Chondrocyte (in vitro differentiated cells): ENCODE measurements at regions not wholly inside any gene's neighbourhood (a gene's known extent, or its start where the extent isn't known, plus 50 kb on each side); places are given as distances from the start of the nearest gene placed in this dataset.

ENCODE experiments used
- DNase-seq: peaks from one replicate; pipeline ENCODE4 v3.0.0; 2021; ENCODE audit warnings: mixed read lengths, low spot score
- H3K27ac Mint-ChIP-seq: one replicate; pipeline ENCODE4 v1.8.0; 2021; ENCODE audit warnings: mild to moderate bottlenecking, moderate library complexity, mixed read lengths; ENCODE audit not compliant: unreplicated experiment
- H3K27me3 Mint-ChIP-seq: 2 replicates; pipeline ENCODE4 v1.8.0; 2021; ENCODE audit warnings: low read depth, mixed read lengths
- H3K36me3 Mint-ChIP-seq: 2 replicates; pipeline ENCODE4 v1.8.0; 2021; ENCODE audit warnings: low read depth, mixed read lengths
- H3K4me1 Mint-ChIP-seq: 2 replicates; pipeline ENCODE4 v1.8.0; 2021; ENCODE audit warnings: low read depth, mild to moderate bottlenecking, mixed read lengths
- H3K4me3 Mint-ChIP-seq: one replicate; pipeline ENCODE4 v1.8.0; 2021; ENCODE audit warnings: mild to moderate bottlenecking, moderate library complexity, mixed read lengths; ENCODE audit not compliant: unreplicated experiment
- H3K9me3 Mint-ChIP-seq: 2 replicates; pipeline ENCODE4 v1.8.0; 2021; ENCODE audit warnings: low read depth, mixed read lengths
- CTCF ChIP-seq: fragments of 200-600 bp; sonication (generic); IDR thresholded peaks from 2 replicates; pipeline ENCODE4 v1.5.0; 2021; ENCODE audit warnings: antibody characterized with exemption, mild to moderate bottlenecking, moderate library complexity

- TF ChIP-seq CTCF, result no peak
- H3K4me1 Mint-ChIP-seq, result peaks cover 25% of the 10 kb centered on the region
- no peak for DNase-seq
- no peaks in the 10 kb centered on the region for H3K36me3 Mint-ChIP-seq
- no peaks in the 10 kb centered on the region for H3K27me3 Mint-ChIP-seq
- no peak overlapping the region for H3K4me3 Mint-ChIP-seq
- no peaks in the 10 kb centered on the region for H3K9me3 Mint-ChIP-seq
- no peak overlapping the region for H3K27ac Mint-ChIP-seq
Measured at GRCh38 chrX:3192835-3193234, 151.6 kb downstream of the ARSF start.

GRCh38 chrX:3191796-3192195 is 150.5 kb downstream of the ARSF start:
- H3K27ac Mint-ChIP-seq, result peak overlapping the region; percentile 27
- H3K4me1 Mint-ChIP-seq, result peaks cover 25% of the 10 kb centered on the region
- no peak for DNase-seq
- no peak for TF ChIP-seq CTCF
- no peaks in the 10 kb centered on the region for H3K27me3 Mint-ChIP-seq
- H3K4me3 Mint-ChIP-seq, result no peak overlapping the region
- no peaks in the 10 kb centered on the region for H3K36me3 Mint-ChIP-seq
- H3K9me3 Mint-ChIP-seq, result no peaks in the 10 kb centered on the region

- no peak overlapping the region for H3K4me3 Mint-ChIP-seq
- no peaks in the 10 kb centered on the region for H3K27me3 Mint-ChIP-seq
- H3K4me1 Mint-ChIP-seq, result peaks cover 25% of the 10 kb centered on the region
- peak overlapping the region; percentile 17 for H3K27ac Mint-ChIP-seq
- no peak for TF ChIP-seq CTCF
- H3K9me3 Mint-ChIP-seq, result no peaks in the 10 kb centered on the region
- DNase-seq, result no peak
- no peaks in the 10 kb centered on the region for H3K36me3 Mint-ChIP-seq
Measured at GRCh38 chrX:3191201-3191600, 149.9 kb downstream of the ARSF start.

DNA sequence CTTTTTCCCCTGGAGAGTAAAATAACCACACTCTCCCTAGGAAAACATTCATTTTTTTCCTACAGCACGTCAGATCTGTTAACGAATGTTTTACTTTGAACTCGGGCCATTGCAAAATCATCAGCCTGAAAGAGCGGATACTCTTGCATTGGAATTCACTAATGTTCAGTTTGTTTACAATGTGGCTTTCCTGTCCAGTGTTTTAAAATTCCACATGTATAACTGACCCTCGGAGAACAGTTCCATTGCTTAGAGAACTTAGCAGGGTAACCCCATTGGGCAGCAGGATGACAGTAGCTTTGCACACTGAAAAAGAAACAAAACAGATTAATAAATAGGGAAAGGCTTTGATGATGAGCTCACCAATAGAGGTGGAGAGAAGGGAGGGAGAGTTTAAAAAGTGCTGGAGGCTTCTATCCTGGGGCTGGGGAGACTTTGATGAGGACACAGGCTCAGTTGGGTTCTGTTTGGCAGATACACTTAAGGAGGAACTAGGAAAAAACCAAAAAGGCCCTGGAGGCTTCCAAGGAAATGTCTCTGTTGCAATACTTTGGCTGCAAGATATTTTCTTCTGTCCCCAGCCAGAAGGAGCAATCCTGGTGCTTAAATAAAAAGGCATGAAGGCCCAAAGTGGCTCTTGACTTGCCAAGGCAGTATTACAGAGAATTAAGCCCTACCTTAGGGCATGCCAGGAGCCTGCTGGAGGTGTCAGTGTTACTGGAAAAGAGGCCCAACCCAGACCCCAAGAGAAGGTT is 143.1 kb downstream of the ARSF start:
- no peaks in the 10 kb centered on the region for H3K36me3 Mint-ChIP-seq
- no peak overlapping the region for H3K4me3 Mint-ChIP-seq
- H3K27ac Mint-ChIP-seq, result peak overlapping the region; percentile 83
- DNase-seq, result no peak
- peaks cover 17% of the 10 kb centered on the region for H3K4me1 Mint-ChIP-seq
- peaks cover 3% of the 10 kb centered on the region for H3K9me3 Mint-ChIP-seq
- TF ChIP-seq CTCF, result no peak
- no peaks in the 10 kb centered on the region for H3K27me3 Mint-ChIP-seq

- no peaks in the 10 kb centered on the region for H3K27me3 Mint-ChIP-seq
- no peak for DNase-seq
- no peak for TF ChIP-seq CTCF
- no peaks in the 10 kb centered on the region for H3K36me3 Mint-ChIP-seq
- H3K4me1 Mint-ChIP-seq, result peaks cover 25% of the 10 kb centered on the region
- no peak overlapping the region for H3K4me3 Mint-ChIP-seq
- no peak overlapping the region for H3K27ac Mint-ChIP-seq
- H3K9me3 Mint-ChIP-seq, result peaks cover 3% of the 10 kb centered on the region
Measured at GRCh38 chrX:3181846-3182245, 140.6 kb downstream of the ARSF start.
